ENCODE measurements at regions not wholly inside any gene's neighbourhood (a gene's known extent, or its start where the extent isn't known, plus 50 kb on each side); places are given as distances from the start of the nearest gene placed in this dataset.
"Not testable (repeated sequence)": the region's sequence is repeated elsewhere in the genome, so short reads cannot be mapped to it uniquely, and the experiment has no call there.

- CTCF ChIA-PET: interaction anchor here (1.3 to 2.8 kb wide), 2 partner anchors 14 to 75 kb away, joined by 3 to 16 read pairs; no protein-coding TSS in a partner anchor
- FAIRE-seq (no peak), DNase-seq (ENCODE audit: low read depth, low spot score) (no peak)
- H3K79me2 ChIP-seq (ENCODE audit: control insufficient read depth, insufficient read depth, low read length): no peaks in the 10 kb centered on the region
- dilution Hi-C loops (cut with MboI; ENCODE audit: extremely low pct_ligation_motif_present, low sequenced_read_pairs): no loop called here
- H4K20me1 ChIP-seq (replicated peaks; ENCODE audit: control insufficient read depth, extremely low read depth, insufficient read depth, low read length): no peaks in the 10 kb centered on the region
- H3K9me3 ChIP-seq (replicated peaks; ENCODE audit: control insufficient read depth, insufficient read depth, low read length): no peaks in the 10 kb centered on the region
- no peaks in the 10 kb centered on the region for H3K9me1 ChIP-seq (replicated peaks; ENCODE audit: control insufficient read depth, extremely low read depth, insufficient read depth, low read length)
- no TSS peak for BruUV-seq (replicated peaks)
- H3K4me2 ChIP-seq (ENCODE audit: insufficient read depth, low read length): no peak overlapping the region
- TF ChIP-seq MAX (IDR thresholded peaks at IDR 0.05; ENCODE audit: insufficient read depth, insufficient read length): no peak
- no peak for TF ChIP-seq MYC (IDR thresholded peaks at IDR 0.05; ENCODE audit: low read depth, low read length)
- no peak for TF ChIP-seq JUN (IDR thresholded peaks at IDR 0.05; ENCODE audit: borderline replicate concordance, insufficient read depth, insufficient read length, low read depth)
- TF ChIP-seq EZH2 (IDR thresholded peaks at IDR 0.05; ENCODE audit: borderline replicate concordance, low read depth, low read length, severe bottlenecking): no peak
- no peak for TF ChIP-seq POLR2AphosphoS5 (IDR thresholded peaks at IDR 0.05; ENCODE audit: insufficient read depth, low read depth, low read length)
- no peak for TF ChIP-seq POLR2A (IDR thresholded peaks at IDR 0.05; ENCODE audit: low read depth, low read length)
- no peaks in the 10 kb centered on the region for H3K36me3 ChIP-seq (ENCODE audit: control insufficient read depth in 2 of 2, extremely low read depth in 1 of 2, insufficient read depth in 2 of 2, low read length in 2 of 2)
- H3K27ac ChIP-seq (ENCODE audit: insufficient read depth, low read depth, low read length): no peak overlapping the region
- no peak overlapping the region for H3K9ac ChIP-seq (replicated peaks; ENCODE audit: extremely low read depth, insufficient read depth, low read length)
- H3K4me3 ChIP-seq (replicated peaks in 1 of 3; ENCODE audit: insufficient read depth in 1 of 3, low read depth in 1 of 3, low read length in 3 of 3): no peak overlapping the region
- H3K4me1 ChIP-seq (ENCODE audit: control insufficient read depth, extremely low read depth, insufficient read depth, low read length): peaks cover 16% of the 10 kb centered on the region
- intact Hi-C loops (cut with micrococcal nuclease): loop anchor here (2.0 kb wide), 1 partner anchor 22 kb away; no protein-coding TSS in a partner anchor
- H2AFZ ChIP-seq (ENCODE audit: low read depth, low read length): no peak overlapping the region
- POLR2A ChIA-PET: interaction anchor here (1.6 kb wide), 1 partner anchor 122 kb away, joined by 3 read pairs; the partner anchor contains the start of gene SLC4A7
- no peaks in the 10 kb centered on the region for H3K27me3 ChIP-seq (ENCODE audit: control insufficient read depth in 2 of 2, insufficient read depth in 2 of 2, low read length in 2 of 2)
Observed at GRCh38 chr3:27606537-27606936, 115.6 kb downstream of the EOMES start.

GRCh38 chr3:27601311-27601710 lies 117.1 kb upstream of the SLC4A7 start:
- H4K20me1 ChIP-seq (replicated peaks; ENCODE audit: control insufficient read depth, extremely low read depth, insufficient read depth, low read length); H3K9me3 ChIP-seq (replicated peaks; ENCODE audit: control insufficient read depth, insufficient read depth, low read length); POLR2A ChIA-PET; H3K4me2 ChIP-seq (ENCODE audit: insufficient read depth, low read length); H3K4me3 ChIP-seq (replicated peaks in 1 of 3; ENCODE audit: insufficient read depth in 1 of 3, low read depth in 1 of 3, low read length in 3 of 3); BruUV-seq (replicated peaks); intact Hi-C loops (cut with micrococcal nuclease); DNase-seq (ENCODE audit: low read depth, low spot score); H3K27ac ChIP-seq (ENCODE audit: insufficient read depth, low read depth, low read length); H3K36me3 ChIP-seq (ENCODE audit: control insufficient read depth in 2 of 2, extremely low read depth in 1 of 2, insufficient read depth in 2 of 2, low read length in 2 of 2); H3K27me3 ChIP-seq (ENCODE audit: control insufficient read depth in 2 of 2, insufficient read depth in 2 of 2, low read length in 2 of 2); H3K9ac ChIP-seq (replicated peaks; ENCODE audit: extremely low read depth, insufficient read depth, low read length); FAIRE-seq; H3K79me2 ChIP-seq (ENCODE audit: control insufficient read depth, insufficient read depth, low read length); H2AFZ ChIP-seq (ENCODE audit: low read depth, low read length); H3K9me1 ChIP-seq (replicated peaks; ENCODE audit: control insufficient read depth, extremely low read depth, insufficient read depth, low read length); dilution Hi-C loops (cut with MboI; ENCODE audit: extremely low pct_ligation_motif_present, low sequenced_read_pairs): not testable (repeated sequence)
- CTCF ChIA-PET: interaction anchor here (1.0 kb wide), 1 partner anchor 348 kb away, joined by 3 read pairs; no protein-coding TSS in a partner anchor
- peaks cover 13% of the 10 kb centered on the region for H3K4me1 ChIP-seq (ENCODE audit: control insufficient read depth, extremely low read depth, insufficient read depth, low read length)

GRCh38 chr3:27599741-27600140 lies 115.6 kb upstream of the SLC4A7 start:
- DNase-seq (ENCODE audit: low read depth, low spot score); H2AFZ ChIP-seq (ENCODE audit: low read depth, low read length); CTCF ChIA-PET; FAIRE-seq; H3K4me2 ChIP-seq (ENCODE audit: insufficient read depth, low read length); BruUV-seq (replicated peaks); H3K27ac ChIP-seq (ENCODE audit: insufficient read depth, low read depth, low read length); H3K9ac ChIP-seq (replicated peaks; ENCODE audit: extremely low read depth, insufficient read depth, low read length); H3K4me3 ChIP-seq (replicated peaks in 1 of 3; ENCODE audit: insufficient read depth in 1 of 3, low read depth in 1 of 3, low read length in 3 of 3); H3K36me3 ChIP-seq (ENCODE audit: control insufficient read depth in 2 of 2, extremely low read depth in 1 of 2, insufficient read depth in 2 of 2, low read length in 2 of 2); intact Hi-C loops (cut with micrococcal nuclease); POLR2A ChIA-PET; dilution Hi-C loops (cut with MboI; ENCODE audit: extremely low pct_ligation_motif_present, low sequenced_read_pairs); H3K9me1 ChIP-seq (replicated peaks; ENCODE audit: control insufficient read depth, extremely low read depth, insufficient read depth, low read length); H4K20me1 ChIP-seq (replicated peaks; ENCODE audit: control insufficient read depth, extremely low read depth, insufficient read depth, low read length); H3K79me2 ChIP-seq (ENCODE audit: control insufficient read depth, insufficient read depth, low read length); H3K27me3 ChIP-seq (ENCODE audit: control insufficient read depth in 2 of 2, insufficient read depth in 2 of 2, low read length in 2 of 2); H3K9me3 ChIP-seq (replicated peaks; ENCODE audit: control insufficient read depth, insufficient read depth, low read length): not testable (repeated sequence)
- peaks cover 16% of the 10 kb centered on the region for H3K4me1 ChIP-seq (ENCODE audit: control insufficient read depth, extremely low read depth, insufficient read depth, low read length)

All from endothelial cell of umbilical vein (primary cell).